Upper lobe of left lung (tissue), 4 donors: ENCODE measurements at regions not wholly inside any gene's neighbourhood (a gene's known extent, or its start where the extent isn't known, plus 50 kb on each side); places are given as distances from the start of the nearest gene placed in this dataset.

Experiments used
- CTCF ChIP-seq, 6 experiments: fragments of 450-650 bp in 4 of 6; fragments of 200-600 bp in 2 of 6; sonication (generic) in 2 of 6; IDR thresholded peaks; one replicate each; pipeline ENCODE4 v1.5.1; 2016 to 2019; ENCODE audit warnings: antibody characterized with exemption in 6 of 6
- POLR2A ChIP-seq, 4 donors: fragments of 450-650 bp; IDR thresholded peaks; one replicate each; pipeline ENCODE4 v1.5.1; 2016 to 2017; ENCODE audit warnings: antibody characterized with exemption in 4 of 4, mild to moderate bottlenecking in 2 of 4

DNA sequence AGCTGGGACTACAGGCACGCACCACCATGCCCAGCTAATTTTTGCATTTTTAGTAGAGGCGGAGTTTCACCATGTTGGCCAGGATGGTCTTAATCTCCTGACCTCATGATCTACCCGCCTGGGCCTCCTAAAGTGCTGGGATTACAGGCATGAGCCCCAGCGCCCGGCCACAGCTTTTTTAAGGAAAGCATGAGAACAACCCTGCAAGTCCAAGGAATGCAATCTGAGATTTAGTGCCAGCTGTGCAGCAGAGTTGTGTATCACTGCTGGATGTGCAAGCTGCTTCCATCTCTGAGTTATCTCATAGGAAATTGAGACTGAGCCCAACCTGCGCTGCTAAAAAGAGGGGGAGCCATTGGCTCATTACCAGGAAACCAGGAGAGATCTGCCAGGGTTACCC lies 399.9 kb upstream of the CYRIA start:
- TF ChIP-seq CTCF (IDR thresholded peaks at IDR 0.05) (no peak), POLR2A (IDR thresholded peaks at IDR 0.05) (no peak)
